CD4-positive, CD25-positive, alpha-beta regulatory T cell (primary cell): ENCODE measurements at regions not wholly inside any gene's neighbourhood (a gene's known extent, or its start where the extent isn't known, plus 50 kb on each side); places are given as distances from the start of the nearest gene placed in this dataset.

Experiments
- ATAC-seq, 2 donors: fragments of 150-1000 bp; cut with Tn5 transposase; one replicate each; pipeline ENCODE4 v1.10.0; 2021; ENCODE audit warnings: low read depth in 2 of 2, moderate number of reproducible peaks in 2 of 2, moderate library complexity in 1 of 2
- DNase-seq, 3 donors: peaks; one replicate each; pipeline versions ENCODE4 v3.0.0 to v3.0.0-alpha.2; 2012 to 2022; ENCODE audit warnings: mixed read lengths in 1 of 3
- H3K27ac ChIP-seq: one replicate; pipeline ENCODE4 v1.7.0; 2013; ENCODE audit warnings: mild to moderate bottlenecking, low read length; ENCODE audit not compliant: insufficient read depth, poor library complexity, severe bottlenecking
- H3K27me3 ChIP-seq: one replicate; pipeline ENCODE4 v1.7.0; 2013; ENCODE audit warnings: low read length; ENCODE audit not compliant: control insufficient read depth, insufficient read depth
- H3K36me3 ChIP-seq: one replicate; pipeline ENCODE4 v1.7.0; 2013; ENCODE audit warnings: mild to moderate bottlenecking, low read length, moderate library complexity; ENCODE audit not compliant: control insufficient read depth, insufficient read depth
- H3K4me1 ChIP-seq: 2 replicates; pipeline ENCODE4 v1.7.0; 2013; ENCODE audit warnings: mild to moderate bottlenecking, low read length; ENCODE audit not compliant: insufficient read depth, control insufficient read depth, poor library complexity, severe bottlenecking
- H3K4me3 ChIP-seq: one replicate; pipeline ENCODE4 v1.7.0; 2013; ENCODE audit warnings: low read depth, mild to moderate bottlenecking, low read length, moderate library complexity
- H3K9me3 ChIP-seq, 2 experiments: 1 replicate in 1 of 2; 2 replicates in 1 of 2; pipeline ENCODE4 v1.7.0; 2013; ENCODE audit warnings: low read length in 2 of 2, mild to moderate bottlenecking in 1 of 2, moderate library complexity in 1 of 2; ENCODE audit not compliant: control insufficient read depth in 2 of 2
- H3K27ac Mint-ChIP-seq, 3 donors: one replicate each; pipeline ENCODE4 v1.8.0; 2020 to 2022; ENCODE audit warnings: mild to moderate bottlenecking in 3 of 3, mixed read lengths in 3 of 3, moderate library complexity in 2 of 3
- H3K27me3 Mint-ChIP-seq: one replicate; pipeline ENCODE4 v1.8.0; 2022; ENCODE audit warnings: mild to moderate bottlenecking, mixed read lengths
- H3K36me3 Mint-ChIP-seq: one replicate; pipeline ENCODE4 v1.8.0; 2020; ENCODE audit warnings: mixed read lengths
- H3K4me1 Mint-ChIP-seq, 4 donors: one replicate each; pipeline ENCODE4 v1.8.0; 2020 to 2022; ENCODE audit warnings: mixed read lengths in 4 of 4, mild to moderate bottlenecking in 1 of 4
- H3K4me3 Mint-ChIP-seq, 4 donors: one replicate each; pipeline ENCODE4 v1.8.0; 2020 to 2022; ENCODE audit warnings: mild to moderate bottlenecking in 4 of 4, mixed read lengths in 4 of 4, moderate library complexity in 3 of 4
- H3K9me3 Mint-ChIP-seq, 7 donors: one replicate each; pipeline ENCODE4 v1.8.0; 2020 to 2022; ENCODE audit warnings: mixed read lengths in 7 of 7, mild to moderate bottlenecking in 3 of 7, moderate library complexity in 2 of 7

GRCh38 chr7:109375823-109376222 is 806.1 kb downstream of the DNAJB9 start:
- no peak for ATAC-seq
- H3K4me3 Mint-ChIP-seq, result no peak overlapping the region
- H3K27ac Mint-ChIP-seq, result no peak overlapping the region
- peaks cover 0 to 9% (median 2%) of the 10 kb centered on the region in 7 donors for H3K9me3 Mint-ChIP-seq
- no peaks in the 10 kb centered on the region for H3K27me3 Mint-ChIP-seq
- DNase-seq, result no peak
- Histone ChIP-seq H3K27me3 (no peaks in the 10 kb centered on the region), H3K4me3 (no peak overlapping the region), H3K9me3 (no peaks in the 10 kb centered on the region), H3K4me1 (no peaks in the 10 kb centered on the region), H3K36me3 (no peaks in the 10 kb centered on the region), H3K27ac (no peak overlapping the region)
- no peaks in the 10 kb centered on the region for H3K36me3 Mint-ChIP-seq
- H3K4me1 Mint-ChIP-seq, result no peaks in the 10 kb centered on the region

- H3K36me3 ChIP-seq, result no peaks in the 10 kb centered on the region
- Mint-ChIP-seq H3K4me3 (no peak overlapping the region), H3K4me1 (no peaks in the 10 kb centered on the region), H3K36me3 (no peaks in the 10 kb centered on the region), H3K27me3 (no peaks in the 10 kb centered on the region), H3K27ac (no peak overlapping the region), H3K9me3 (peaks cover 0 to 9% (median 2%) of the 10 kb centered on the region in 7 donors)
- H3K27ac ChIP-seq, result no peak overlapping the region
- H3K9me3 ChIP-seq, result no peaks in the 10 kb centered on the region
- H3K27me3 ChIP-seq, result no peaks in the 10 kb centered on the region
- H3K4me3 ChIP-seq, result no peak overlapping the region
- ATAC-seq (no peak), DNase-seq (no peak)
- no peaks in the 10 kb centered on the region for H3K4me1 ChIP-seq
Measured at GRCh38 chr7:109376576-109376975, 806.9 kb downstream of the DNAJB9 start.

DNA sequence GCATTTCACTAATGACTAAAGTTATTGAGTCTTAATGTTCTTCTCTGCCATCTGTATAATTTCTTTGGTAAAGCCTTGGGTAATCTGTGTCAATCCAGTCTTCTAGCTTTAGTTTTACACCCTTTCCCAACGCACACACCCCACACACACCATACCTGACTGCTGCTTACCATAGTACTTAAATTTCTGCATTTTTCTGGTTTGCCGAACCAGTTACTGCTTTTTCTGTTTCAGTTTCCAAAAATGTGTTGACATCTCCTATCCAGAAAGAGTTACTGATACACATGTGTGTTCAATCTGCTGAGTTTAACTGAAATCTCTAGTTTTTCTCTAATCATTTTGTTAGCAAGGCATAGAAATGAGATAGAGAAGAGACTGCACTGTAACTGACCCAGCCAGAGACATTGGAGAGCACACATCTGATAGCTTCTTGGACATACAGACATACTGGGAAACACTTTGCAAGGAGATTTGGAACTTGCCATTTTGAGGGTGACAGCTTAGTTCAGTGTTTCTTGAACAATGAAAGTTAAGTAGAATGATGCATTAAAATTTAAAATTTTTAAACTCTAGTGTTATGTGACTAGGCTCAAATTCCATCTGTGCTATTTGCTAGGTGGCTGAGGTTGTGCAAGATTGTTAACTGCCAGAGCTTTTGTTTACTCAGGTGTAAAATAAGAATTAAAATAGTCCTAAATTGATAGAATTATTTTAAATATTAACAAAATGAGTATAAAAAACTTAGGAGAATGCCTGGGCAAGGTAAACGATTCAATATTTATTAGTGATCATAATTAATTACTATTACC is 807.6 kb downstream of the DNAJB9 start:
- H3K36me3 Mint-ChIP-seq, result no peaks in the 10 kb centered on the region
- H3K4me1 Mint-ChIP-seq, result no peaks in the 10 kb centered on the region
- H3K27me3 Mint-ChIP-seq, result no peaks in the 10 kb centered on the region
- Histone ChIP-seq H3K4me1 (no peaks in the 10 kb centered on the region), H3K27me3 (no peaks in the 10 kb centered on the region), H3K4me3 (no peak overlapping the region), H3K36me3 (no peaks in the 10 kb centered on the region), H3K27ac (no peak overlapping the region), H3K9me3 (no peaks in the 10 kb centered on the region)
- ATAC-seq (no peak), DNase-seq (no peak)
- H3K27ac Mint-ChIP-seq, result no peak overlapping the region
- peaks cover 0 to 9% (median 3%) of the 10 kb centered on the region in 7 donors for H3K9me3 Mint-ChIP-seq
- no peak overlapping the region for H3K4me3 Mint-ChIP-seq

DNA sequence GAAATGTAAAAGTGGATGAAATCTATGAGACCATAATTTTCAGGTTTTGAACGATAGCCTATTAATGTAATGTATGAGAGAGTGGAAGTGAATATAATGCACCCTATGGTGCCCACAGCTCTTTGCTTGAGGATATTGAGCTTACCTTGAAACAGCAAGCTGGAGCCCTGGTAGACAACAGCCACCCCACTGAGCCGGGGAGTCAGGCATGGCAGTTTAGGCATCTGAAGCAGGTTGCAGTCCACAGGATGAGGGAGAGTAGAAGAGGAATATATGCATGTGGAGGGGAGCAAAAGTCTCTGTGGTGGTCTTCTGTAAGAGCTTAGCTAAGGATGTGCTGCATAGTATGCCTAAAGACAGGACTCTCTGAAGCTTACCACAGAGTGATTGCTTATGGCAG is 817.3 kb downstream of the DNAJB9 start:
- Histone ChIP-seq H3K27ac (no peak overlapping the region), H3K36me3 (no peaks in the 10 kb centered on the region), H3K4me3 (no peak overlapping the region), H3K9me3 (no peaks in the 10 kb centered on the region), H3K4me1 (no peaks in the 10 kb centered on the region), H3K27me3 (no peaks in the 10 kb centered on the region)
- H3K27me3 Mint-ChIP-seq, result no peaks in the 10 kb centered on the region
- no peaks in the 10 kb centered on the region for H3K4me1 Mint-ChIP-seq
- peaks cover 0 to 6% (median 3%) of the 10 kb centered on the region in 7 donors for H3K9me3 Mint-ChIP-seq
- DNase-seq, result no peak
- no peak overlapping the region for H3K4me3 Mint-ChIP-seq
- no peak for ATAC-seq
- H3K27ac Mint-ChIP-seq, result no peak overlapping the region
- H3K36me3 Mint-ChIP-seq, result no peaks in the 10 kb centered on the region

- Mint-ChIP-seq H3K27ac (no peak overlapping the region), H3K4me1 (no peaks in the 10 kb centered on the region), H3K9me3 (peaks cover 0 to 6% (median 2%) of the 10 kb centered on the region in 7 donors), H3K27me3 (no peaks in the 10 kb centered on the region), H3K36me3 (no peaks in the 10 kb centered on the region), H3K4me3 (no peak overlapping the region)
- H3K27me3 ChIP-seq, result no peaks in the 10 kb centered on the region
- H3K9me3 ChIP-seq, result no peaks in the 10 kb centered on the region
- H3K27ac ChIP-seq, result no peak overlapping the region
- DNase-seq (no peak), ATAC-seq (no peak)
- H3K4me1 ChIP-seq, result no peaks in the 10 kb centered on the region
- H3K36me3 ChIP-seq, result no peaks in the 10 kb centered on the region
- no peak overlapping the region for H3K4me3 ChIP-seq
Measured at GRCh38 chr7:109387530-109387929, 817.9 kb downstream of the DNAJB9 start.

GRCh38 chr7:109391240-109391639 is 821.6 kb downstream of the DNAJB9 start:
- Mint-ChIP-seq H3K27ac (no peak overlapping the region), H3K4me1 (no peaks in the 10 kb centered on the region), H3K36me3 (no peaks in the 10 kb centered on the region), H3K27me3 (no peaks in the 10 kb centered on the region), H3K4me3 (no peak overlapping the region), H3K9me3 (peaks cover 0 to 6% (median 3%) of the 10 kb centered on the region in 7 donors)
- no peak for DNase-seq
- H3K27ac ChIP-seq, result no peak overlapping the region
- H3K4me1 ChIP-seq, result no peaks in the 10 kb centered on the region
- no peaks in the 10 kb centered on the region for H3K9me3 ChIP-seq
- ATAC-seq, result no peak
- H3K27me3 ChIP-seq, result no peaks in the 10 kb centered on the region
- no peaks in the 10 kb centered on the region for H3K36me3 ChIP-seq
- no peak overlapping the region for H3K4me3 ChIP-seq

DNA sequence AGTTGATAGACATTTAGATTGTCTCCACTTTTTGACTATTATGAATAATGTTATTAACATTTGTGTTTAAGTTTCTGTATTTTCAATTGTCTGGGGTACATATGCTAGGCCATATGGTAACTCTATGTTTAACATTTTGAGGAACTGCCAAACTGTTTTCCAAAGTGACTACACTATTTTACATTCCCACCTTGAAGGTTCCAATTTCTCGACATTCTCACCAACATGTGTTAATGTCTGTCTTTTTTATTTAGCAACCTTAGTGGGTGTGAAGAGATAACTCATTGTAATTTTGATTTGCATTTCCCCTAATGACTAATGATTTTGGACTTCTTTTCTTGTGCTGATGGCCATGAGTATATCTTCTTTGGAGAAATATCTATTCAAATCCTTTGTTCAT is 832.4 kb downstream of the DNAJB9 start:
- no peaks in the 10 kb centered on the region for H3K4me1 Mint-ChIP-seq
- no peak for DNase-seq

DNA sequence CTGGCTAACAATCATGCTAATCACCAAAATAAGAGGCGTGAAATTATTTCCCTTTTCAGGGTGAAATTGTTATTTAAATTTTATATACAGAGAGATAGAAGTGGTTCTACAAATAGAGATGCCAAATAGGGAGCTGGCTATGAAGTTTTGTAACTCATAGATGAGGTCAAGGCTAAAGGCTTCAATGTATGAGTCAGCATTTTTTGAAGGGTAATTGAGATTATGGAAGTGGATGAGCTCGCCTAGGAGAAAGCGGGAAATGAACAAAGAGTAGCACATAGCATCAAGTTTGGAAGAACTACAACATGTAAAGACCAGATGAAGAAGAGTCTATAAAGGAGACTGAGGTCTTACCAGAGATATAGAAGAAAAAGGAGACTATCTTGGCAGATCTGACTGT is 838.1 kb downstream of the DNAJB9 start:
- H3K36me3 ChIP-seq, result no peaks in the 10 kb centered on the region
- H3K27ac ChIP-seq, result no peak overlapping the region
- no peaks in the 10 kb centered on the region for H3K4me1 Mint-ChIP-seq
- no peaks in the 10 kb centered on the region for H3K9me3 ChIP-seq
- no peaks in the 10 kb centered on the region for H3K4me1 ChIP-seq
- no peak for DNase-seq
- H3K27me3 Mint-ChIP-seq, result no peaks in the 10 kb centered on the region
- H3K27ac Mint-ChIP-seq, result no peak overlapping the region
- ATAC-seq, result no peak
- no peaks in the 10 kb centered on the region for H3K36me3 Mint-ChIP-seq
- no peaks in the 10 kb centered on the region for H3K27me3 ChIP-seq
- H3K4me3 Mint-ChIP-seq, result no peak overlapping the region
- H3K9me3 Mint-ChIP-seq, result peaks cover 0 to 11% (median 4%) of the 10 kb centered on the region in 7 donors
- H3K4me3 ChIP-seq, result no peak overlapping the region

More for the DNA sequence above, 832.4 kb downstream of the DNAJB9 start:
- H3K4me1 ChIP-seq, result no peaks in the 10 kb centered on the region
- H3K36me3 ChIP-seq, result no peaks in the 10 kb centered on the region
- H3K27me3 ChIP-seq, result no peaks in the 10 kb centered on the region
- H3K9me3 ChIP-seq, result no peaks in the 10 kb centered on the region
- Mint-ChIP-seq H3K27me3 (no peaks in the 10 kb centered on the region), H3K4me3 (no peak overlapping the region), H3K9me3 (peaks cover 0 to 6% (median 2%) of the 10 kb centered on the region in 7 donors), H3K36me3 (no peaks in the 10 kb centered on the region), H3K27ac (no peak overlapping the region)
- no peak overlapping the region for H3K27ac ChIP-seq
- no peak overlapping the region for H3K4me3 ChIP-seq
- no peak for ATAC-seq
